ENCODE measurements at regions not wholly inside any gene's neighbourhood (a gene's known extent, or its start where the extent isn't known, plus 50 kb on each side); places are given as distances from the start of the nearest gene placed in this dataset.
A peak's percentile ranks its signal among the peaks of the same experiment; 100 is the strongest.
"Not testable (repeated sequence)": the region's sequence is repeated elsewhere in the genome, so short reads cannot be mapped to it uniquely, and the experiment has no call there.

DNA sequence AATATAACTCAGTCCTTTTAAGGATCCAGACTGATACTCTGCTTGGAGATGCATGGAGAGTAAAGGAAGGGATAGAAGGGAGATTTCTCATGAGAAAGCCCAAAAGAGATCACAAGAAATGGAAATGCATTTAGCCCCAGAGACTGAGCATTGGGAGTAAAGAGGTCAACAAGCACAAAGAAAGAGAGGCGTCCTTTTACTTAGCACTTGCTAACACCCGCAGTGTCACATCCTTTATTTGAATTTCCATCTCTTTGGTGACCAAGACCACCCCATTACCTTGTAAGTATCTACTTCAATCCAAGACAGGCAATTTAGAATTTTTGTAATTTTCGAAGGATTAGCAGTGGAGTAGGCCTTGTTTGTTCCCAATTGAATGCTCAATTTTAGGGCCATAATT, 111.8 kb upstream of the DCC start:
- no peak overlapping the region for H3K4me3 ChIP-seq (ENCODE audit: low read length)
- no peak for DNase-seq (ENCODE audit: low read depth, low spot score)

DNA sequence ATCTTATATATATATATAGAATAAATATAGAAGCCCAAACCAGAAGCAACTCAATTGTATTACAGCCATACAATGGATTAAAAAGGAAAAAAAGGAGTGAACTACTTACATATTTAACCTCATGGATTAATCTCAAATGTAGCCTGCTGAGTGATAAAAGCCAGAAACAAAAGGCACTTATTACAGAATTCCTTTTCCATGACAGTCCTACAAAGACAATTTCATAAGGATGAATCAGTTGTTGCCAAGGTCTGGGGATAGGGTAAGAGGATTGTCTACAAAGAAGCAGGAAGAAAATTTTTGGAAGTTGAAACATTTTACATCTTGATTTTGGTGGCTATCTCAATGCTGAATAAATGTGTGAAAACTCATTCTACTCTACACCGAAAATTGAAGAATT, 103.9 kb upstream of the DCC start:
- no peak overlapping the region for H3K4me3 ChIP-seq (ENCODE audit: low read length)
- no peak for DNase-seq (ENCODE audit: low read depth, low spot score)

- no peak for DNase-seq (ENCODE audit: low read depth, low spot score)
- H3K4me3 ChIP-seq (ENCODE audit: low read length): no peak overlapping the region
Measured at GRCh38 chr18:52237551-52237950, 102.4 kb upstream of the DCC start.

GRCh38 chr18:52242711-52243110, 97.3 kb upstream of the DCC start:
- no peak overlapping the region for H3K4me3 ChIP-seq (ENCODE audit: low read length)
- DNase-seq (ENCODE audit: low read depth, low spot score): no peak

DNA sequence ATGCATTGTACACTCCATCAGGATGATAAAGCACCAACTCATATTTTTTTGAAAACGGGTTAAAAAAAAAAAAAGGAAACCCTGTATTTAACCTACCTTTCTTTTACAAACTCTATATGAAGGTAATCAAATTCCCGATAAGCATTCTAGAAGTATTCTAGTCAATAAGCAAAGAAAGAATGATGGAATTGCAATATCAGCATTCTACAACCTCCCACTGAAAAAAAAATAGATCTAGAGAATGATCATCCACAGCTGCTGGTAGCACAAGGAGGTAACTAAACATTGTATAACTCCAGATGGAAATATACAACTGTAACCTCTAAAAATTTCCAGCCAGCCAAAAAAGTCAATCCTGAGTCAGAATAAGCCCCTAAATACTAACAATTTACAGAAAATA, 95.3 kb upstream of the DCC start:
- no peak for DNase-seq (ENCODE audit: low read depth, low spot score)
- H3K4me3 ChIP-seq (ENCODE audit: low read length): no peak overlapping the region

- DNase-seq (ENCODE audit: low read depth, low spot score): no peak
- no peak overlapping the region for H3K4me3 ChIP-seq (ENCODE audit: low read length)
Measured at GRCh38 chr18:52254367-52254766, 85.6 kb upstream of the DCC start.

GRCh38 chr18:52257417-52257816, 82.6 kb upstream of the DCC start:
- DNase-seq (ENCODE audit: low read depth, low spot score): not testable (repeated sequence)

DNA sequence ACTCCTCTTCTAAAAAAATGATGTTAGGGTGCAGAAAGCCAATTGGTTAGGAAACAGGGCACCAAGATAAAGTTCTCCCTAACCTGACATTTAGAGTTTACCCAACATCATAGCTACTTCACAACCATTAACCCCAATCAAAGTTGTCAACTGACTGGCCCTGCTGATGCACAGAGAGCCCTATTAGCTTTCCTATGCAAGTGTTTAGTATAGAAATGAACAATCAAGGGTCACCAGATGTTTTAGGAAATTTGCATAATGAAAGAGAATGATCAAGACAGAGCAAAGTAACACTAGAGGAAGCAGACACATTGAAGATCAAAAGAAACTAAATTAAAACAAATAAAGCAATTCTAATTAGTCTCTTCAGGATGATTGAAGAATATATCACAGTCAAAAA, 64.2 kb upstream of the DCC start:
- DNase-seq (ENCODE audit: low read depth, low spot score): no peak
- H3K4me3 ChIP-seq (ENCODE audit: low read length): no peak overlapping the region

More at GRCh38 chr18:52257417-52257816, 82.6 kb upstream of the DCC start:
- H3K4me3 ChIP-seq (ENCODE audit: low read length): not testable (repeated sequence)

DNA sequence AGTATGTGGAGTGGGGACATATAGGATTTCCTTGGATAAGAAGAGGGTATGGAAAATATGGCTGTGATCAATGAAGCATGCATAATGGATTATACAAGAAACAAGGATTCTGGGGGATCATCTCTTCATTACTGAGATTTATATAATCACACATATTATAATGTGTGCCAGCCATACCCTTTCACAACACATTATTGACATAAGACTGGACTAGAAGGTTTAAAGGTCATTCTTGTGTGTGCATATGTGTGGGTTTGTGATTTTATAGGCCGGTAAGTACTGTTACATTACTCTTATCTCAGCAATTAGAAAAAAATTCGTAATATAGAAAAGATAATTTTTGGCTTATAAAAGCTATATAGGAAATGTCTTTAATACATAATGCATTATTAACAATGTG, 62.2 kb upstream of the DCC start:
- no peak for DNase-seq (ENCODE audit: low read depth, low spot score)
- no peak overlapping the region for H3K4me3 ChIP-seq (ENCODE audit: low read length)

DNA sequence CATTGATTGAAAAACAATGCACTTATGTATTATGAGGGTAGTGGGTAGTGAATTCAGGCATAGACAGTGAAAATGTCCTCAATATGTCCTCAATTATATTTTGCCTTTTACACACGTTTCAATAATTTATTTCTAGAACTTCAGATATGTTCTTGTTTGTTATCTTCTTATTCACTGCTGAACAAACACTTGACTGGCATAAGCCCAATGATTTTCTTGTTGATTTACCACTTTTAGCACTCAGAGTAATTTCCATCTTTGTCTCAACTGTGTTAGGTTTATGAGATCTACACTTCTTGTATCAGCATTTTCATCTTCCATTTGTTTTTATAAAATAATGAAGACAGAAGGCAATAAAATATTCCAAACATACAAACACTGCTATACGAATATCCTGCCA, 61.8 kb upstream of the DCC start:
- H3K4me3 ChIP-seq (ENCODE audit: low read length): no peak overlapping the region
- DNase-seq (ENCODE audit: low read depth, low spot score): no peak

GRCh38 chr18:52280702-52281101, 59.3 kb upstream of the DCC start:
- no peak for DNase-seq (ENCODE audit: low read depth, low spot score)
- no peak overlapping the region for H3K4me3 ChIP-seq (ENCODE audit: low read length)

DNA sequence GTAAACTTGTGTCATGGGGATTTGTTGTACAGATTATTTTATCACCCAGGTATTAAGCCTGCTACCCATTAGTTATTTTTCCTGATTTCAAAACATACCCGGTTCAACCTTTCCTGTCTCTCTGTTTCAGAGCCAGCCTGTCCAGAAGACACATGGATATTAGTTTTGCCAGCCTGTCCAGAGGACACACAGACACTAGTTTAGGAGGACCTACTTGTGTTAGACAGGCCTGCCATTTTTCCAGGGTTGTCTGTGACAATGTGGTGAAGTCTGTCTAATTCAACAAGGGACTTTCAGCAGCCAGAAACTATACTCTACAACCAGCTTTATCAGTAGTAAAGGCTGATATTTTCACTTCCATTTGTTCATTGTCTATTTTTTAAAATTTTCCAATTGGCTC, 56.1 kb upstream of the DCC start:
- H3K4me3 ChIP-seq (ENCODE audit: low read length): no peak overlapping the region
- DNase-seq (ENCODE audit: low read depth, low spot score): no peak

DNA sequence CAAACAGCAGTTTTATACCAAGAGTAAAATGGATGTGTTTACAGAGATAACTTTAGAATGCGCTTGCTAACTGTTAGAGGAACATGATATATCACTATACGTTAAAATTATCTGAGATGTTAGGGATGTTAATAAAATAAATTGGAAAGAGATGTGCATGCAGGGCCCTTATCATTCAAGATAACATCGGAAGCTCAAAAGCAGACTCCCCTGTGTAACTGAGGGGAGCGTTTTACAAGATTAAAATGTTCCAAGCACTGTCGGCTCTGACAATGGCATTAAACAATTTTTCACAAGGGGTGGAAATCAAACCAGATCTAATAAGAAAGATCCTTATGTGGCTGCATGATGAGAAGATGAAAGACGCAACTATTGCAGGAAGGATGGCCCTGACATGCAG, 53.3 kb upstream of the DCC start:
- H3K4me3 ChIP-seq (ENCODE audit: low read length): no peak overlapping the region
- no peak for DNase-seq (ENCODE audit: low read depth, low spot score)

GRCh38 chr18:52287151-52287550, 52.8 kb upstream of the DCC start:
- DNase-seq (ENCODE audit: low read depth, low spot score): no peak
- no peak overlapping the region for H3K4me3 ChIP-seq (ENCODE audit: low read length)

GRCh38 chr18:52288403-52289004, 51.5 kb upstream of the DCC start:
- H3K4me3 ChIP-seq (ENCODE audit: low read length): no peak overlapping the region
- DNase-seq (ENCODE audit: low read depth, low spot score): peak; percentile 17

DNA sequence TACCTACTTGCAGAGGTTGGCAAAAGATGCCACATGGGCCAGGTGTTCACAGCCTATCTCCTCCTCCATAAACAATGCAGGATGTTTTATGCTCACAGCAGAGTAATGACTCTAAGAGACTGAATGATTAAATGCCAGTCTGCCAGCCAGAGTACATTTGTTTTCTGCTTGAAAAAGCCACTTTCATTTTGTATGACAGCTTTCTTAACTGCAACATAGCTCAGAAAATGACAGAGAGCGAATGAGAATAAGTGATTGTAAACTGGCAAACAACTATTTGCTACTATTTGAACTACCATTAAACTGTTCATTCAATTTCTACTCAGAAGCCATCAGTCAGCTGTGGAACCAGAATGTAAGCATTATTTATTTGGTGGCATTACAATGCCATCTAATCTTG, 50.6 kb upstream of the DCC start:
- H3K4me3 ChIP-seq (ENCODE audit: low read length): no peak overlapping the region
- no peak for DNase-seq (ENCODE audit: low read depth, low spot score)

Data from Jurkat, Clone E6-1 (cell line).